ENCODE measurements at regions not wholly inside any gene's neighbourhood (a gene's known extent, or its start where the extent isn't known, plus 50 kb on each side); places are given as distances from the start of the nearest gene placed in this dataset.

GRCh38 chr12:66050610-66051009 lies 79.9 kb downstream of the LLPH start:
- Mint-ChIP-seq H3K4me1 (no peaks in the 10 kb centered on the region), H3K4me3 (no peak overlapping the region), H3K36me3 (no peaks in the 10 kb centered on the region), H3K27ac (no peak overlapping the region), H3K9me3 (no peaks in the 10 kb centered on the region), H3K27me3 (peaks cover 9% of the 10 kb centered on the region)
- no peak for DNase-seq
- POLR2A ChIA-PET: no interaction called here
- ATAC-seq (ENCODE audit: low read depth): no peak

GRCh38 chr12:66050283-66050576 lies 80.3 kb downstream of the LLPH start:
- DNase-seq (no peak), ATAC-seq (ENCODE audit: low read depth) (no peak)
- no peaks in the 10 kb centered on the region for H3K9me3 Mint-ChIP-seq
- POLR2A ChIA-PET: no interaction called here
- no peak overlapping the region for H3K27ac Mint-ChIP-seq
- H3K4me3 Mint-ChIP-seq: no peak overlapping the region
- no peaks in the 10 kb centered on the region for H3K36me3 Mint-ChIP-seq
- H3K27me3 Mint-ChIP-seq: peaks cover 9% of the 10 kb centered on the region
- no peaks in the 10 kb centered on the region for H3K4me1 Mint-ChIP-seq

DNA sequence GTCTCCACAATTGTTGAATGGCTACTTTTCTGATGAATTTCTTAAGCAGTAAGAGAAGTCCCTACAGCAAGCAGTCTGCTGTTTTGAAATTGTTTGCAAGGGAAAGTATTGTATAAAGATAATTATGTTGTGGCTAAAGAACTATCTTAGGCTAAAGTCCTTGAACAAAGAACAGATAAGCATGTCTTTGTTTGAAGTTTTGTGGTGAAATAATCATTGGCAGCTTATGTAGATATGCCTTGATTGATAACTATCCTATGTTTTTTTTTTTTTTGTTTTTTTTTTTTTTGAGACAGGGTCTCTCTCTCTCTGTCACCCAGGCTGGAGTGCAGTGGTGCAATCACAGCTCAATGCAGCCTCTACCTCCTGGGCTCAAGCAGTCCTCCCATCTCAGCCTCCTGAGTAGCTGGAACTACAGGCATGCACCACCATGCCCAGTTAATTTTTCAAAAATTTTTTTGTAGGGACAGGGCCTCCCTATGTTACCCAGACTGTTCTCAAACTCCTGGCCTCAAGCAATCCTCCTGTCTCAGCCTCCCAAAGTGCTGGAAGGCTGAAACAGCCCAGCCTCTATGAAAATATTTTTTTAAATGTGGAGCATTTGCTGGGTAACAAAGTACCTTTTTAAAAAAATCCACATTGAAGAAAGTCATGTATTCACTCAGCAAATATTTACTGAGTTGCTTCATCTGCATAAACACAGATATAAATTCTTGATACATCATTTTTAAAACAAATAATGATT lies 80.8 kb downstream of the LLPH start:
- ATAC-seq (ENCODE audit: low read depth) (no peak), DNase-seq (no peak)
- Mint-ChIP-seq H3K27ac (no peak overlapping the region), H3K36me3 (no peaks in the 10 kb centered on the region), H3K27me3 (peaks cover 9% of the 10 kb centered on the region), H3K4me1 (no peaks in the 10 kb centered on the region), H3K4me3 (no peak overlapping the region), H3K9me3 (no peaks in the 10 kb centered on the region)
- POLR2A ChIA-PET: interaction anchor here (0.7 kb wide), 1 partner anchor 552 kb away, joined by 3 read pairs; no protein-coding TSS in a partner anchor

DNA sequence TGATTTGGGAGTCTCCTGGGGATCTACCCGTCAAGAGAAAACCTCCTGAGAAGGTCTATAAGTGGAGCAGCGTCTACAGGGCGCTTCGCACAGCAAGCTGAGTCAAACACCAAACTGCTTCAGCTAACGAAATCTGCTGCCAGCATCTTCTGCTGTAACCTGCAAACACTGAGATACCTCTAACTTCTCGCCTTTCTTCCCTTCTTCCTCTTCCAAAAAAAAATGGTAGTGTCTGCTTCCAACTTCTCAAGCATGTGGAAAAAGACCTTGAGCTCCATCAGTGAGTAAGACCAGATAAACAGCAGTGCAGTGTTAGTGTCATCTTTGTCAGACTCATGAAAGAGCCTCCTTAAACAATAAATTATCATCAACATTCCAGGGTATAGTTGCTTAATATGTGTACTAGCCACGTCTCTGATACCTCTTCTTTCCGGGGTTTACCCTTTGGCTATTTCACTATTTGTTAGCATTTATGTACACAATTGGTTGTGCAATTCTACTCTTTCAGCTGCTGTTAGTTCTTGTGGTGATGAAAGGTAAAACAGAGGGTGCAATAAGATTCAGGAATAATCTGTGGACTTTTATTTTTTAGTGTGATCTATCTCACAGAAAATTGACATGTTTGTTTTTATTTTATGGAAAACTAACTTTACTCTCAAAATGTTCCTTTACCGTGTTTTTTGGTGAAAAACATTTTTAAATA lies 81.6 kb downstream of the LLPH start:
- H3K27me3 Mint-ChIP-seq: peaks cover 9% of the 10 kb centered on the region
- no peak overlapping the region for H3K27ac Mint-ChIP-seq
- no peaks in the 10 kb centered on the region for H3K9me3 Mint-ChIP-seq

GRCh38 chr12:66048218-66048834 lies 82.2 kb downstream of the LLPH start:
- H3K9me3 Mint-ChIP-seq: no peaks in the 10 kb centered on the region
- no peak for ATAC-seq (ENCODE audit: low read depth)
- H3K27ac Mint-ChIP-seq: no peak overlapping the region
- H3K4me3 Mint-ChIP-seq: no peak overlapping the region
- no peaks in the 10 kb centered on the region for H3K36me3 Mint-ChIP-seq
- POLR2A ChIA-PET: no interaction called here
- H3K27me3 Mint-ChIP-seq: peaks cover 9% of the 10 kb centered on the region
- no peaks in the 10 kb centered on the region for H3K4me1 Mint-ChIP-seq
- DNase-seq: no peak

More for the DNA sequence above, 81.6 kb downstream of the LLPH start:
- H3K4me1 Mint-ChIP-seq: no peaks in the 10 kb centered on the region
- no peaks in the 10 kb centered on the region for H3K36me3 Mint-ChIP-seq
- DNase-seq: no peak
- ATAC-seq (ENCODE audit: low read depth): no peak
- POLR2A ChIA-PET: interaction anchor here (0.7 kb wide), 1 partner anchor 551 kb away, joined by 3 read pairs; no protein-coding TSS in a partner anchor
- no peak overlapping the region for H3K4me3 Mint-ChIP-seq

DNA sequence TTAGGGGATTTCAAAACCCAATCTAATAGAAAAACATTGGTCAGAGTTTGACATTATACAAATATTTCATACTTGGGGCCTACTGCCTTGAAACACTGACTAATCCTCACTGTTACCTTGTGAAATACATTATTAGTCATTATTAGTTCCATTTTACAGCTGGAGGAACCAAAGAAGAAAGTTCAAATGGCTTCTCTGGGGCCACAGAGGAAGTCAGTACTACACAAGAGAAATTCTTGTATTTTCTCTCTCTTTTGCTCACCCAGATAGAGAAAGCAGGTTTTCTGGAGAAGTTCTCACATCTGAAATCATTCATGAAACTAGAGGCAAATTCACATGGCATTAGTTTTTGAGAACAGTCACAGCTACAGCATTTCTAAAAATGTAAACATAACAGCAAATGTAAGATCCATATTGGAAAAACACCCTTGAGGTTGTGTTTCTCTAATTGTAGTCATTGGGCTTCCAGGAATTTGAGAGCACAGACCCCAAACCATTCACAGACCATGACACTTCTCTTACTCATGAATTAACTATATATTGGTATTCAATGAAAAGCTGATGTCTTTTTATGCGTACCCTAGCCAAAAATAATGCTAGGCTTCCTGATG lies 83.0 kb downstream of the LLPH start:
- H3K27ac Mint-ChIP-seq: no peak overlapping the region
- no peaks in the 10 kb centered on the region for H3K36me3 Mint-ChIP-seq
- H3K4me3 Mint-ChIP-seq: no peak overlapping the region
- no peaks in the 10 kb centered on the region for H3K4me1 Mint-ChIP-seq
- H3K9me3 Mint-ChIP-seq: no peaks in the 10 kb centered on the region
- DNase-seq (no peak), ATAC-seq (ENCODE audit: low read depth) (no peak)
- POLR2A ChIA-PET: no interaction called here
- H3K27me3 Mint-ChIP-seq: peaks cover 9% of the 10 kb centered on the region

- no peak overlapping the region for H3K4me3 Mint-ChIP-seq
- POLR2A ChIA-PET: no interaction called here
- H3K36me3 Mint-ChIP-seq: no peaks in the 10 kb centered on the region
- no peak for DNase-seq
- H3K27ac Mint-ChIP-seq: no peak overlapping the region
- peaks cover 8% of the 10 kb centered on the region for H3K27me3 Mint-ChIP-seq
- H3K9me3 Mint-ChIP-seq: no peaks in the 10 kb centered on the region
- H3K4me1 Mint-ChIP-seq: no peaks in the 10 kb centered on the region
- no peak for ATAC-seq (ENCODE audit: low read depth)
These were observed 85.0 kb downstream of the LLPH start for GRCh38 chr12:66045506-66045905.

DNA sequence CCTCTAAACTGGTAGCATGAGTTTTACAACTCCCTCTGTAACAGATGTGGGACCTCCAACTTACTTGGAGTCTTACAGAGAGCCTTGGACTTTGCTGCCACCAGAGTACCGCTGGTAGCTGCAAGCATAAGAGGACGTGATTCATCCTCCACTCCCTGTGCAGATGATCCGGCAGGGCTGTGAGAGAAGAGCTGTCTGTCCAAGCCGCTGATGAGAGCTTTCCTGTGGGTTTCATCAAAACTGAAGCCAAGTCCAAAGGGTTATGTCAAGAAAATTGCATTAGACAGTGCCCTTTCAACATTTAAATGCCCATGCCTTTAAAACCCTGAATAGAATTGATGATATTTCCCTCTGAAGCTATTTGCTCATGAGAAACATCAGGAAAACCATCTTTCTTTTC lies 85.8 kb downstream of the LLPH start:
- Mint-ChIP-seq H3K9me3 (no peaks in the 10 kb centered on the region), H3K4me1 (no peaks in the 10 kb centered on the region), H3K27me3 (peaks cover 12% of the 10 kb centered on the region), H3K4me3 (no peak overlapping the region), H3K36me3 (no peaks in the 10 kb centered on the region), H3K27ac (no peak overlapping the region)
- no peak for ATAC-seq (ENCODE audit: low read depth)
- DNase-seq: no peak
- POLR2A ChIA-PET: no interaction called here

DNA sequence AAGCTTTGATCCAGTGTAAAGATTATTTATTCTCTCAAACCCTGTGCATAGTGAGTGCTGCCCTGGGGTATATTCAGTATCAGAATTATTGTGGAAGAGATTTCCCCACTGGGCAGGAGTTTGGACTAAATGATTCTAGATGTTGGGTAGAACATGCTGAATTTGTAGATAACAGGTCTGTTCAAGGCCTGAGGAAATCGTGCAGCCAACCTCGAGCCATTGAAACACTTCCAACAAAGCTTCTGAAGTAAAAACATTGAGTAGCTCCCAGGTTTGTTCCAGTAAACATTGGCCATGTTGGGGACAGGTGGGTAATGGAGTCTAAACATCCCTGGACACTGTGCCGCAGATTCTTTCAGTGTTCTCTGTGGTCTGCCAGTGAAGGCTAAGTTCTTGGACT lies 87.5 kb downstream of the LLPH start:
- POLR2A ChIA-PET: no interaction called here
- ATAC-seq (ENCODE audit: low read depth) (no peak), DNase-seq (no peak)
- Mint-ChIP-seq H3K27ac (no peak overlapping the region), H3K4me3 (no peak overlapping the region), H3K4me1 (no peaks in the 10 kb centered on the region), H3K27me3 (peaks cover 14% of the 10 kb centered on the region), H3K36me3 (no peaks in the 10 kb centered on the region), H3K9me3 (no peaks in the 10 kb centered on the region)

DNA sequence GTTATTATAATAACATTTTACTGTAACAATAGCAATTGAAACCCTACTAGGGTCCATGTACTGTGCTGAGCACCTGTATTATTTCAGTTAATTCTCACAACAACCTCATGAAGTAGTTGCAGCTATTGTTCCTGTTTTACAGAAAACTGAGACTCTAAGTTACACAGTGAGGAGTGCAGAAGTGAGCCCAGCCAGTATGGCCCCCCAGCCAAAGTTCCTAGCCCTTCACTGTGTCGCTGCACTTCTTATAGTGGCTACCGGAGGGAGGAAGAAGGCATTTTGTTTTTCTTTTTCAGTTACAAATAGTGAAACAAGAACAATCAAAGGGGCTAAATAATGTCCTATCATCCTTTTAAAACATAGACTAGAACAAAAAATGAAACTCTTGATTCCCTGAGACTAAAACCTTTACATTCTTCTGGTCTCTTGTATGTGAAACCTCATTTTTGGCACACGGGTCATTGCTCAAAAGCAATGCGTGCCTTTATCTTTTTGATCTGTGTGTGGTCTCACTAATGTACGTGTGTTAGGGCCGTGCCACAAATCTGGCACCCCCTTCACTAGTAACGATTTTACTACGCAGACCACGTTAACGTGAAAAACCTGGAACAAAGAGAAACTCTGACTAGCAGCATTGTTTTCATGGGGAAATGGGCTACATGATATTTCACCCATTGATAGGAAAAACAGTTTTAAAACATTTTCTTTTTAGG lies 88.7 kb downstream of the LLPH start:
- no peaks in the 10 kb centered on the region for H3K9me3 Mint-ChIP-seq
- H3K27me3 Mint-ChIP-seq: peaks cover 14% of the 10 kb centered on the region
- no peak overlapping the region for H3K4me3 Mint-ChIP-seq
- no peaks in the 10 kb centered on the region for H3K4me1 Mint-ChIP-seq
- H3K36me3 Mint-ChIP-seq: no peaks in the 10 kb centered on the region
- no peak overlapping the region for H3K27ac Mint-ChIP-seq
- DNase-seq (no peak), ATAC-seq (ENCODE audit: low read depth) (no peak)
- POLR2A ChIA-PET: no interaction called here

- Mint-ChIP-seq H3K4me1 (no peaks in the 10 kb centered on the region), H3K36me3 (no peaks in the 10 kb centered on the region), H3K27me3 (peaks cover 19% of the 10 kb centered on the region), H3K4me3 (no peak overlapping the region), H3K9me3 (no peaks in the 10 kb centered on the region), H3K27ac (no peak overlapping the region)
- ATAC-seq (ENCODE audit: low read depth) (no peak), DNase-seq (no peak)
- POLR2A ChIA-PET: no interaction called here
These were observed 94.2 kb downstream of the LLPH start for GRCh38 chr12:66036317-66036716.

DNA sequence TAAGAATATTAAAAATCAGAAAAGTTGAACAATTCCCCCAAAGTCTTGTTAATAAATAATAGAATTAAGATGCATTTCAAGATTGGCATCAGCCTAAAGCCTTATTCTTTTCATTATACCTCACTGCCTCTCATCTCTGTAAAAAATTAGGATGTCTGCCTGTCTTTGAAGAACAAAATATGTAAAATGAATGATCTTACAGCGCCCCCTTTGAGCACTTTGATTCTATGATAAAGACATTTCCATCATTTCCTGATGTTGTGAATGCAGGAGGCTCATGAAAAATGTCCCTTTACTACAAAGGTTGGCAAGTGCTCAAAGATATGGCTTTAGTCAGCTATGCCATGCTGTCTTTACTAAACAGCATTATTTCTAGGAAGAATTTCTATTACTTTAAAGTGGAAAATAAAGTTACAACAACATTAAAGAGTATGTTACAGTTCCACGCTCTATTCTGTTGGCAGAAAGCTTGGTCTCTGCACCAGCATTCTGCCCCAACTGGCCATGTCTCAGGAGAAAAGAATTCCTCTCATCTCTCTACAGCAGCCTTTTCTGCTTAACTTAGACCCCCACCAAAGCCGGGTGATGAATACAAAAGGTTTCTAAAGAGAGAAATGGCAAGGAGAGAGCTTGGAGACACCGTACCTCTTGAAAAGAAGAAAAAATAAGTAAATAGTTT lies 95.1 kb downstream of the LLPH start:
- no peaks in the 10 kb centered on the region for H3K4me1 Mint-ChIP-seq
- no peaks in the 10 kb centered on the region for H3K9me3 Mint-ChIP-seq
- DNase-seq: no peak
- POLR2A ChIA-PET: no interaction called here
- H3K27me3 Mint-ChIP-seq: peaks cover 17% of the 10 kb centered on the region
- no peak overlapping the region for H3K27ac Mint-ChIP-seq
- no peaks in the 10 kb centered on the region for H3K36me3 Mint-ChIP-seq
- no peak for ATAC-seq (ENCODE audit: low read depth)
- no peak overlapping the region for H3K4me3 Mint-ChIP-seq

- POLR2A ChIA-PET: no interaction called here
- Mint-ChIP-seq H3K27me3 (peaks cover 10% of the 10 kb centered on the region), H3K9me3 (no peaks in the 10 kb centered on the region), H3K36me3 (no peaks in the 10 kb centered on the region), H3K4me3 (no peak overlapping the region), H3K27ac (no peak overlapping the region), H3K4me1 (no peaks in the 10 kb centered on the region)
- ATAC-seq (ENCODE audit: low read depth): no peak
- DNase-seq: no peak
These were observed 97.4 kb downstream of the LLPH start for GRCh38 chr12:66033151-66033550.
